SK-N-MC (cell line): ENCODE measurements at regions not wholly inside any gene's neighbourhood (a gene's known extent, or its start where the extent isn't known, plus 50 kb on each side); places are given as distances from the start of the nearest gene placed in this dataset.
"Not testable (repeated sequence)": the region's sequence is repeated elsewhere in the genome, so short reads cannot be mapped to it uniquely, and the experiment has no call there.

ENCODE experiments used
- EZH2 ChIP-seq: fragments of 200-600 bp; sonication (generic); IDR thresholded peaks from one replicate; pipeline ENCODE4 v1.6.1; 2017; ENCODE audit warnings: antibody characterized with exemption
- FOXP2 ChIP-seq: optimal IDR thresholded peaks from 2 replicates; pipeline ENCODE3; 2011; ENCODE audit warnings: mild to moderate bottlenecking, moderate library complexity; ENCODE audit not compliant: insufficient read depth; ENCODE audit errors: extremely low read length, control extremely low read depth
- POLR2AphosphoS5 ChIP-seq: IDR thresholded peaks from 2 replicates; pipeline ENCODE4 v1.6.1; 2012; ENCODE audit warnings: mild to moderate bottlenecking, low read depth, low read length, borderline replicate concordance

DNA sequence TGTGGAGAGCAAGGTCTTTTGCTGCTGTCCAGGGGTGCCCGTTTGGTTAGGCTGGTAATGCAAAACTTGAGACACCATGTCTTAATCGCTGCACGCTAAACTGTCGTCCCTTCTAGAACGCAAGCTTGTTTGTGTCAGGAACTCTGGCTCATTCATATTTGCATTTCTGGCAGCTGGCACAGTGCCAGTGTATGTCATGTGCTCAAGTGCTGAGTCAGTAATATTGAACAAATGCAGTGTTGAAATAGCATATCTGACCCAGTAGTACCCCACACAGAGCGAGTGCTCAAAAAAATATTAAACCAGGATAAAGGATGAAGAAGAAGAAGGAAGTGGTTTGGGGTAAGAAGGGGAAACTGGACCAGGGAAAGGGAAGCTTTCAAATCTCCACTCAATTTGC lies 173.4 kb downstream of the ZNF37A start:
- TF ChIP-seq POLR2AphosphoS5, EZH2, FOXP2: not testable (repeated sequence)
